C4-2B (cell line): ENCODE measurements at regions not wholly inside any gene's neighbourhood (a gene's known extent, or its start where the extent isn't known, plus 50 kb on each side); places are given as distances from the start of the nearest gene placed in this dataset.

Experiments used
- CTCF ChIP-seq: fragments of 450-650 bp; conservative IDR thresholded peaks from 2 replicates; pipeline ENCODE4 v1.5.1; 2017; ENCODE audit warnings: mild to moderate bottlenecking
- ZFX ChIP-seq: fragments of 450-650 bp; IDR thresholded peaks from 2 replicates; pipeline ENCODE4 v1.6.1; 2017

GRCh38 chr1:29576510-29576909 lies 340.2 kb downstream of the PTPRU start:
- TF ChIP-seq CTCF = no peak
- TF ChIP-seq ZFX = no peak
